GM18499 (cell line): ENCODE measurements at regions not wholly inside any gene's neighbourhood (a gene's known extent, or its start where the extent isn't known, plus 50 kb on each side); places are given as distances from the start of the nearest gene placed in this dataset.

ENCODE experiments used
- ATAC-seq: cut with Tn5 transposase; IDR thresholded peaks from one replicate; pipeline ENCODE4 v1.9.1; 2021; ENCODE audit warnings: moderate number of reproducible peaks; ENCODE audit not compliant: insufficient read depth, unreplicated experiment

- no peak for ATAC-seq
Measured at GRCh38 chr5:40390281-40391149, 289.2 kb upstream of the PTGER4 start.

- no peak for ATAC-seq
Measured at GRCh38 chr5:40389591-40389990, 290.1 kb upstream of the PTGER4 start.

GRCh38 chr5:40386289-40386688, 293.4 kb upstream of the PTGER4 start:
- peak; percentile 76 for ATAC-seq

GRCh38 chr5:40385544-40385943, 294.2 kb upstream of the PTGER4 start:
- no peak for ATAC-seq

GRCh38 chr5:40384782-40385390, 294.8 kb upstream of the PTGER4 start:
- ATAC-seq, result no peak

- no peak for ATAC-seq
Measured at GRCh38 chr5:40383749-40384651, 295.7 kb upstream of the PTGER4 start.

GRCh38 chr5:40381676-40382363, 297.9 kb upstream of the PTGER4 start:
- no peak for ATAC-seq

- no peak for ATAC-seq
Measured at GRCh38 chr5:40381016-40381415, 298.7 kb upstream of the PTGER4 start.

- peak; percentile 77 for ATAC-seq
Measured at GRCh38 chr5:40378396-40379177, 301.1 kb upstream of the PTGER4 start.

GRCh38 chr5:40376566-40376965, 303.1 kb upstream of the PTGER4 start:
- ATAC-seq, result peak; percentile 52

GRCh38 chr5:40374853-40375252, 304.9 kb upstream of the PTGER4 start:
- ATAC-seq, result no peak

- no peak for ATAC-seq
Measured at GRCh38 chr5:40368200-40368599, 311.5 kb upstream of the PTGER4 start.

GRCh38 chr5:40367255-40367654, 312.5 kb upstream of the PTGER4 start:
- no peak for ATAC-seq

GRCh38 chr5:40365342-40366330, 314.1 kb upstream of the PTGER4 start:
- ATAC-seq, result peak; percentile 57

- ATAC-seq, result no peak
Measured at GRCh38 chr5:40364441-40364840, 315.3 kb upstream of the PTGER4 start.

- no peak for ATAC-seq
Measured at GRCh38 chr5:40361378-40361777, 318.3 kb upstream of the PTGER4 start.

GRCh38 chr5:40360685-40361084, 319.0 kb upstream of the PTGER4 start:
- ATAC-seq, result no peak

- no peak for ATAC-seq
Measured at GRCh38 chr5:40359832-40360231, 319.9 kb upstream of the PTGER4 start.
